Neutrophil (primary cell): ENCODE measurements at regions not wholly inside any gene's neighbourhood (a gene's known extent, or its start where the extent isn't known, plus 50 kb on each side); places are given as distances from the start of the nearest gene placed in this dataset.

Experiments used
- H3K27ac ChIP-seq: fragments of 200-600 bp; sonication (generic); 2 replicates; pipeline ENCODE4 v1.5.1; 2016; ENCODE audit warnings: mild to moderate bottlenecking, moderate library complexity
- H3K27me3 ChIP-seq: fragments of 200-600 bp; sonication (generic); 2 replicates; pipeline ENCODE4 v1.6.0; 2016; ENCODE audit warnings: mild to moderate bottlenecking
- H3K36me3 ChIP-seq: fragments of 200-600 bp; sonication (generic); 2 replicates; pipeline ENCODE4 v1.5.1; 2017
- H3K4me1 ChIP-seq, 2 experiments: fragments of 200-600 bp in 1 of 2; sonication (generic) in 1 of 2; 1 replicate in 1 of 2; 2 replicates in 1 of 2; pipeline versions ENCODE4 v1.5.1 to v1.6.1; 2013 to 2016; ENCODE audit warnings: low read depth in 1 of 2, low read length in 1 of 2, mild to moderate bottlenecking in 1 of 2, moderate library complexity in 1 of 2; ENCODE audit not compliant: control insufficient read depth in 1 of 2, insufficient read depth in 1 of 2
- H3K4me3 ChIP-seq, 2 experiments: fragments of 200-600 bp in 1 of 2; sonication (generic) in 1 of 2; 1 replicate in 1 of 2; 2 replicates in 1 of 2; pipeline ENCODE4 v1.5.1; 2013 to 2016; ENCODE audit warnings: low read depth in 1 of 2, low read length in 1 of 2, mild to moderate bottlenecking in 1 of 2, moderate library complexity in 1 of 2
- H3K9me3 ChIP-seq: fragments of 200-600 bp; sonication (generic); 2 replicates; pipeline ENCODE4 v1.5.1; 2016
- TF ChIP-seq, protein P1 (sequence below): fragments of 200-600 bp; sonication (generic); IDR thresholded peaks from 2 replicates; pipeline ENCODE4 v1.5.1; 2016; ENCODE audit warnings: antibody characterized with exemption

DNA sequence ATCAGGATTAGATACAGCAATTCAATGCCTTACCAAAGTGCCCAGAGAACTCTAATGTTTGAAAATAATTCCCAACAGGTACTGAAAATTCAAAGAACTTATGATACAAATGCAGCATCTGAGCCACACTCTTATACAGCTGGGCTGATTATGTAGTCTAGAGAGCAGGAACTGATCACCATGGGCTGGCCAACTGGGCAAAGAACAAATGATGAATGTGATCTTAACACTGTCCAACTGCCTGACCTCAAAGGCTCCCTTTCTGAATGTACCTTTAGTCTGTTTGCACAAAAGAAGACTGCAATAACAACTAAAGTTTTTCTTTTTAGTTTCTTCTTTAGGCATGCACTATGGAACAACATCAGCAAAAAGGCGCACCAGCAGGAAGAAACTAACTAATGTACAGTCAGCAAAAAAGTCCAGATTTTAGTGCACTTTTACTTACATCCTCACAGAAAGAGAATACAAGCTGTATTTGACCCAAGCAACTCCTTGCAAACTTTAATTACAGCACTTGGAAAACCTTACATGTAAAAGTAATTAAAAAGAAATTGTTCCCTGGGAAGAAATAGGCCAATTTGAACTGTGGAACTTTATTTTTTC, 1095.1 kb downstream of the IGSF11 start:
- H3K4me1 ChIP-seq = no peaks in the 10 kb centered on the region
- TF ChIP-seq, protein P1, sequence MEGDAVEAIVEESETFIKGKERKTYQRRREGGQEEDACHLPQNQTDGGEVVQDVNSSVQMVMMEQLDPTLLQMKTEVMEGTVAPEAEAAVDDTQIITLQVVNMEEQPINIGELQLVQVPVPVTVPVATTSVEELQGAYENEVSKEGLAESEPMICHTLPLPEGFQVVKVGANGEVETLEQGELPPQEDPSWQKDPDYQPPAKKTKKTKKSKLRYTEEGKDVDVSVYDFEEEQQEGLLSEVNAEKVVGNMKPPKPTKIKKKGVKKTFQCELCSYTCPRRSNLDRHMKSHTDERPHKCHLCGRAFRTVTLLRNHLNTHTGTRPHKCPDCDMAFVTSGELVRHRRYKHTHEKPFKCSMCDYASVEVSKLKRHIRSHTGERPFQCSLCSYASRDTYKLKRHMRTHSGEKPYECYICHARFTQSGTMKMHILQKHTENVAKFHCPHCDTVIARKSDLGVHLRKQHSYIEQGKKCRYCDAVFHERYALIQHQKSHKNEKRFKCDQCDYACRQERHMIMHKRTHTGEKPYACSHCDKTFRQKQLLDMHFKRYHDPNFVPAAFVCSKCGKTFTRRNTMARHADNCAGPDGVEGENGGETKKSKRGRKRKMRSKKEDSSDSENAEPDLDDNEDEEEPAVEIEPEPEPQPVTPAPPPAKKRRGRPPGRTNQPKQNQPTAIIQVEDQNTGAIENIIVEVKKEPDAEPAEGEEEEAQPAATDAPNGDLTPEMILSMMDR = no peak
- H3K27me3 ChIP-seq = no peaks in the 10 kb centered on the region
- H3K27ac ChIP-seq = no peak overlapping the region
- H3K36me3 ChIP-seq = no peaks in the 10 kb centered on the region
- no peak overlapping the region for H3K4me3 ChIP-seq
- H3K9me3 ChIP-seq = no peaks in the 10 kb centered on the region

DNA sequence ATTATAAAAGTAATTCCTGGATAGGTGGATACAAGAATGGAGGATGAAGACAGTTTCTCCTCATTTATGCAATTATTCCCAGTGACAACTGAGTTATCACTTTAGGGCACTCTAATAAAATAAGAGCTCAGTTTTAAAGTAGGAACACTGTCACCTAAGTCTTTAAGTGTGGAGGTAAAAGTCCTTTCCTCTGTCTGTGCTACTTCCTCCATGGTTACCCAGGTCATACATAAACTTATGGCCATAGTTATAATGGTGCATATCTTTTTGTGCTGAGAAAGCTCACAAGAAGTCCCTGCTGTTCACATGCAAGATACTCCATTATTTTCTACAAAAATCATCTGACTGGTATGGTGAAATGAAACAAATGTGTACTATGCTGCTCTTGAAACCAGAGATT, 1093.6 kb downstream of the IGSF11 start:
- Histone ChIP-seq H3K27ac (no peak overlapping the region), H3K4me1 (no peaks in the 10 kb centered on the region), H3K27me3 (no peaks in the 10 kb centered on the region), H3K36me3 (no peaks in the 10 kb centered on the region), H3K9me3 (no peaks in the 10 kb centered on the region), H3K4me3 (no peak overlapping the region)
- TF ChIP-seq, protein P1 = no peak

DNA sequence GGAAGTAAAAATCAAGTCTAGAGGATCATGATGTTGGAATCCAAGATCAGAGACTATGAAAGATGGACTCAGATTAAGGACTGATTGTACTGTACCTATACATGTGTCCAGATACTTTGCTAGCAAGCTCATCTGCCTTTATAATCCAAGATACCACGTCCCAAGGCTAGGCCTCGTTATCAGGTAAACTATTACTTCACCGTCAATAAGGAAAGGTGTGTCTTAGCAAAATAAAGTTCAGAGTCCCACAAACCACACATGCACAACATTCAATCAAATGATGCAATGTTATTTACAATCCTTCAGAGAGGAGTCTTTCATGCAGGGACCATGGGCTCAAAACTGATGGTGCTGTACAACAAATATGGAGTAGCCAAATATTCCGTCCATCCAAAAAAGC, 1092.9 kb downstream of the IGSF11 start:
- Histone ChIP-seq H3K4me1 (no peaks in the 10 kb centered on the region), H3K9me3 (no peaks in the 10 kb centered on the region)
- TF ChIP-seq, protein P1 = no peak

DNA sequence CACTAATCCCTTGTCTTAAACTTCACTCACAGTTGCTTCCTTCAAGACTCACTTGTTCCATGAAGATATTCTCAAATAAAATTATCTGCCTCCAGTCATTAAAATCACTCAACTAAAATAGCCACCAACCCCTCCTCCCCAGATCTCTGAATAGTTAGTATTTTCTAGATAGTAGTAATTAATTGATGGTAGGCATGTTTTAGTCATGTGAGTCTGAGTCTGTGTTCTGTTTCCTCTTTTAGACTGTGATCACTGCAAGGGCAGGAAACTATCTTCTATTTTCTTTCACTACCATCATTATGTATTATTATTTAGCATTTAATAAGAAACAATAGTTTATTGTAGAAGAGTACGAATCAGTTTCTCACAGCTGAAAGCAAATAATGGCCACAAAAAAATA, 1080.5 kb downstream of the IGSF11 start:
- no peaks in the 10 kb centered on the region for H3K9me3 ChIP-seq
- no peaks in the 10 kb centered on the region for H3K4me1 ChIP-seq
- H3K36me3 ChIP-seq = no peaks in the 10 kb centered on the region
- no peak overlapping the region for H3K4me3 ChIP-seq
- H3K27ac ChIP-seq = no peak overlapping the region
- no peaks in the 10 kb centered on the region for H3K27me3 ChIP-seq
- TF ChIP-seq, protein P1 = no peak

More for the DNA sequence above, 1092.9 kb downstream of the IGSF11 start:
- no peak overlapping the region for H3K4me3 ChIP-seq
- H3K27ac ChIP-seq = no peak overlapping the region
- no peaks in the 10 kb centered on the region for H3K27me3 ChIP-seq
- H3K36me3 ChIP-seq = no peaks in the 10 kb centered on the region

DNA sequence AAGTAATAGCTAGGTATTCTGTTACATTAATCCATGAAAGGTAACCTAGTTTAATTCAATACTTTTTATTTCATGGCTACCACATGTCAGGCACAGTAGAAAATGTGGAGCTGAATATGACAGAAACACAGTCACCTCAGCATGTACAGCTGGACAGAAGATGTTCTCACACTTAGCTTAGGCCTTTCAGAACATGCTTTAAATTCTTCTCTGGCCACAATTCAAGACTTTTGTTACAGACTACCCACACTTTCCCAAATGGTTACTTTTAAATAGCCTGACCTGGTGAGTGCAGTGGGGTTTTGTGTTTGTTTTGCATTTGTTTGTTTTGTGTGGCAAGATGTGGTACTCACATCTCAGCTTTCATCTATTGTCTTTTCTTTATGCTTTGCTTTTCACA, 1079.5 kb downstream of the IGSF11 start:
- Histone ChIP-seq H3K4me1 (no peaks in the 10 kb centered on the region), H3K27ac (no peak overlapping the region), H3K4me3 (no peak overlapping the region), H3K9me3 (no peaks in the 10 kb centered on the region), H3K27me3 (no peaks in the 10 kb centered on the region), H3K36me3 (no peaks in the 10 kb centered on the region)
- TF ChIP-seq, protein P1 = no peak

DNA sequence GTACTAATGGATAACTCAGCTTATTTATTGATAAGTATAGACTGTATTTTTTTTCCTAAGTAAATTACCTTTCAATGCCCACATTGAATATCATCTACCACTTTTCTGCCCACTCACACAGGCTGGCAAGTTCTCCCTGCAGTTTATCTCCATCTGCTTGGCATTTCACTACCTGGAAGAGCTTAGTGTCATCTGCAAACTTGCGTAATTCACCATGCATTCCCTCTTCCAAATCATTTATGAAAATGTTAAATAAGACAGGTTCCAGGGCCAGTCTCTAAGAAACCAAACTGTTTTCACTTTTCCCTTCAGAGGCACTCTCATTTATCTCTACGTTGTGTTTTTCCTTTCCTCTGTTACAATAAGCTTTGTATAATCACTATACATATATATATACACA, 1076.6 kb downstream of the IGSF11 start:
- Histone ChIP-seq H3K36me3 (no peaks in the 10 kb centered on the region), H3K4me3 (no peak overlapping the region), H3K4me1 (no peaks in the 10 kb centered on the region), H3K27ac (no peak overlapping the region), H3K27me3 (no peaks in the 10 kb centered on the region), H3K9me3 (no peaks in the 10 kb centered on the region)
- TF ChIP-seq, protein P1 = no peak
